K562 (cell line): ENCODE measurements at regions not wholly inside any gene's neighbourhood (a gene's known extent, or its start where the extent isn't known, plus 50 kb on each side); places are given as distances from the start of the nearest gene placed in this dataset.

Experiments
- ATAC-seq: fragments of 200-7000 bp; cut with Tn5 transposase; 3 replicates; pipeline ENCODE4 v1.9.1; 2020; ENCODE audit warnings: moderate library complexity
- BruUV-seq: library from RNA; stranded (reverse); fragments of 400-500 nt; replicated peaks from 2 replicates; lab custom pipeline; 2021; lab: Mats Ljungman, UMichigan
- CTCF ChIA-PET: fragments of 300-600 bp; formaldehyde crosslinking; extraction: SDS; loops from one replicate; lab custom pipeline; 2021; ENCODE audit warnings: low intra/inter-chr PET ratio; lab: Yijun Ruan, JAX
- POLR2A ChIA-PET: fragments of 300-600, 350-650 bp; sonication (Branson Sonifier 250); formaldehyde crosslinking; extraction: SDS; loops from one replicate; lab custom pipeline; 2021; ENCODE audit warnings: antibody characterized with exemption, inconsistent platforms; lab: Yijun Ruan, JAX
- DNase-seq, 4 experiments: peaks; one replicate each; pipeline versions ENCODE4 v3.0.0 to v3.0.0-alpha.2; 2011 to 2018; ENCODE audit warnings: low spot score in 3 of 4, mixed read lengths in 3 of 4; ENCODE audit errors: extremely low read depth in 1 of 4
- FAIRE-seq: peaks from 2 replicates; lab custom pipeline; 2011; peaks lifted over from hg19 to GRCh38; lab: Jason Lieb, UNC
- H2AFZ ChIP-seq: 2 replicates; pipeline ENCODE4 v1.6.0; 2011; ENCODE audit warnings: low read depth, low read length, control low read depth, inconsistent platforms
- H3K27ac ChIP-seq: fragments of 200-600 bp; 3 replicates; pipeline ENCODE4 v1.8.0; 2011; ENCODE audit warnings: low read depth, mild to moderate bottlenecking, control low read depth, inconsistent platforms, low read length, moderate library complexity, mixed read lengths; ENCODE audit errors: extremely low read depth
- H3K27me3 ChIP-seq, 2 experiments: fragments of 300-600 bp in 1 of 2; 2 replicates in 1 of 2; 3 replicates in 1 of 2; pipeline versions ENCODE4 v1.6.0 to v1.8.0; 2011; ENCODE audit warnings: inconsistent platforms in 2 of 2, low read length in 2 of 2, mild to moderate bottlenecking in 1 of 2, mixed read lengths in 1 of 2, moderate library complexity in 1 of 2; ENCODE audit not compliant: control insufficient read depth in 2 of 2, insufficient read depth in 2 of 2
- H3K36me3 ChIP-seq: fragments of 300-600 bp; 3 replicates; pipeline ENCODE4 v1.8.0; 2011; ENCODE audit warnings: mild to moderate bottlenecking, low read length, inconsistent platforms; ENCODE audit not compliant: control insufficient read depth, insufficient read depth
- H3K4me1 ChIP-seq, 2 experiments: fragments of 200-600 bp in 1 of 2; replicated peaks in 1 of 2; 2 replicates in 1 of 2; 3 replicates in 1 of 2; pipeline versions ENCODE4 v1.5.1 to v1.8.0; 2011; ENCODE audit warnings: inconsistent platforms in 2 of 2, low read length in 2 of 2, mild to moderate bottlenecking in 1 of 2, mixed read lengths in 1 of 2, moderate library complexity in 1 of 2; ENCODE audit not compliant: control insufficient read depth in 2 of 2, insufficient read depth in 2 of 2
- H3K4me2 ChIP-seq: 2 replicates; pipeline ENCODE4 v1.6.1; 2011; ENCODE audit warnings: low read length, control low read depth, inconsistent platforms, mixed read lengths; ENCODE audit not compliant: insufficient read depth
- H3K4me3 ChIP-seq: fragments of 200-600 bp; sonication (generic), shearing (Covaris generic); 2 replicates; pipeline ENCODE4 v1.5.1; 2016; ENCODE audit warnings: control low read depth, inconsistent platforms
- H3K79me2 ChIP-seq: fragments of 200-600 bp; 3 replicates; pipeline ENCODE4 v1.8.0; 2011; ENCODE audit warnings: low read length, inconsistent platforms; ENCODE audit not compliant: control insufficient read depth, insufficient read depth
- H3K9ac ChIP-seq, 2 experiments: 2 replicates each; pipeline versions ENCODE4 v1.6.0 to v1.6.1; 2011; ENCODE audit warnings: low read depth in 2 of 2, low read length in 2 of 2, control low read depth in 1 of 2, inconsistent platforms in 1 of 2, mild to moderate bottlenecking in 1 of 2, mixed read lengths in 1 of 2; ENCODE audit not compliant: insufficient read depth in 1 of 2
- H3K9me1 ChIP-seq: one replicate; pipeline ENCODE4 v1.6.0; 2011; ENCODE audit warnings: inconsistent platforms, mild to moderate bottlenecking, low read length, moderate library complexity; ENCODE audit not compliant: control insufficient read depth, insufficient read depth
- H3K9me3 ChIP-seq: replicated peaks from 2 replicates; pipeline ENCODE4 v1.5.1; 2011; ENCODE audit warnings: low read depth, low read length, inconsistent platforms; ENCODE audit not compliant: control insufficient read depth, insufficient read depth
- H4K20me1 ChIP-seq: replicated peaks from 2 replicates; pipeline ENCODE4 v1.6.1; 2011; ENCODE audit warnings: low read length, inconsistent platforms, mixed read lengths; ENCODE audit not compliant: control insufficient read depth, insufficient read depth
- WGBS: fragments of 100-300 bp; shearing (Covaris generic); methylation state at CpG from one replicate; pipeline ENCODE4 v1.1.6; 2016; ENCODE audit warnings: low coverage, mixed read lengths; ENCODE audit not compliant: insufficient coverage; ENCODE audit errors: missing lambda C conversion rate; 5-methylcytosine and 5-hydroxymethylcytosine counted together
- in situ Hi-C: fragments of 300-500 bp; cut with MboI; formaldehyde crosslinking; loops from 4 replicates; pipeline ENCODE4 v1.15.0; 2018; ENCODE audit warnings: inconsistent platforms, mixed read lengths
- intact Hi-C: fragments of 100-400 bp; cut with micrococcal nuclease; formaldehyde crosslinking; loops from 2 replicates; pipeline ENCODE4 v1.14.2; 2022
- TF ChIP-seq, protein P1 (sequence below): fragments of 450-650 bp; IDR thresholded peaks from 2 replicates; pipeline ENCODE4 v1.6.1; 2016; ENCODE audit warnings: mild to moderate bottlenecking, moderate library complexity

DNA sequence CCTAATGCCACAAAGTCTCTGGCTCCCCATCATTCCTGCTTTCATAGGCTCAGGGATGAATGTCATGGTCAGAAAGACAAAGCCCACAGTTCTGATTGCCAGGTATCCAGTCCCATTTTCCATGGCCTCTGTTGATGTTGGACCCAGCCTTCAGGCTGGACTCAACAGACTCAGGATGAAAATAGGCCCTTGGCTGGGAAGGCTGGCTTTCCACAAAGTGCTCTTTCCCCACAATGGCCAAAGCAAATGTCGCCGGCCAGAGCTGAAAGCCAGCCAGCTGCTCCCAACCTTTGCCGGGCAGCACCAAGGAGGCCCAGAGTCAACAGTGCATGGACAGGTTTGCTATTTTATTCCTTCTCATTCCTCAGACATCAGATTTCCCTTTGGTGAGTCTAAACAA lies 430.1 kb upstream of the FGF16 start:
- no peak for ATAC-seq

More for the DNA sequence above, 430.1 kb upstream of the FGF16 start:
- no peak overlapping the region for H3K27ac ChIP-seq
- no peaks in the 10 kb centered on the region for H3K27me3 ChIP-seq
- no peaks in the 10 kb centered on the region for H3K79me2 ChIP-seq
- H3K4me1 ChIP-seq = no peaks in the 10 kb centered on the region
- FAIRE-seq (no peak), DNase-seq (no peak)
- 0% methylated on average over 3 of the region's 3 CpGs for WGBS
- TF ChIP-seq, protein P1, sequence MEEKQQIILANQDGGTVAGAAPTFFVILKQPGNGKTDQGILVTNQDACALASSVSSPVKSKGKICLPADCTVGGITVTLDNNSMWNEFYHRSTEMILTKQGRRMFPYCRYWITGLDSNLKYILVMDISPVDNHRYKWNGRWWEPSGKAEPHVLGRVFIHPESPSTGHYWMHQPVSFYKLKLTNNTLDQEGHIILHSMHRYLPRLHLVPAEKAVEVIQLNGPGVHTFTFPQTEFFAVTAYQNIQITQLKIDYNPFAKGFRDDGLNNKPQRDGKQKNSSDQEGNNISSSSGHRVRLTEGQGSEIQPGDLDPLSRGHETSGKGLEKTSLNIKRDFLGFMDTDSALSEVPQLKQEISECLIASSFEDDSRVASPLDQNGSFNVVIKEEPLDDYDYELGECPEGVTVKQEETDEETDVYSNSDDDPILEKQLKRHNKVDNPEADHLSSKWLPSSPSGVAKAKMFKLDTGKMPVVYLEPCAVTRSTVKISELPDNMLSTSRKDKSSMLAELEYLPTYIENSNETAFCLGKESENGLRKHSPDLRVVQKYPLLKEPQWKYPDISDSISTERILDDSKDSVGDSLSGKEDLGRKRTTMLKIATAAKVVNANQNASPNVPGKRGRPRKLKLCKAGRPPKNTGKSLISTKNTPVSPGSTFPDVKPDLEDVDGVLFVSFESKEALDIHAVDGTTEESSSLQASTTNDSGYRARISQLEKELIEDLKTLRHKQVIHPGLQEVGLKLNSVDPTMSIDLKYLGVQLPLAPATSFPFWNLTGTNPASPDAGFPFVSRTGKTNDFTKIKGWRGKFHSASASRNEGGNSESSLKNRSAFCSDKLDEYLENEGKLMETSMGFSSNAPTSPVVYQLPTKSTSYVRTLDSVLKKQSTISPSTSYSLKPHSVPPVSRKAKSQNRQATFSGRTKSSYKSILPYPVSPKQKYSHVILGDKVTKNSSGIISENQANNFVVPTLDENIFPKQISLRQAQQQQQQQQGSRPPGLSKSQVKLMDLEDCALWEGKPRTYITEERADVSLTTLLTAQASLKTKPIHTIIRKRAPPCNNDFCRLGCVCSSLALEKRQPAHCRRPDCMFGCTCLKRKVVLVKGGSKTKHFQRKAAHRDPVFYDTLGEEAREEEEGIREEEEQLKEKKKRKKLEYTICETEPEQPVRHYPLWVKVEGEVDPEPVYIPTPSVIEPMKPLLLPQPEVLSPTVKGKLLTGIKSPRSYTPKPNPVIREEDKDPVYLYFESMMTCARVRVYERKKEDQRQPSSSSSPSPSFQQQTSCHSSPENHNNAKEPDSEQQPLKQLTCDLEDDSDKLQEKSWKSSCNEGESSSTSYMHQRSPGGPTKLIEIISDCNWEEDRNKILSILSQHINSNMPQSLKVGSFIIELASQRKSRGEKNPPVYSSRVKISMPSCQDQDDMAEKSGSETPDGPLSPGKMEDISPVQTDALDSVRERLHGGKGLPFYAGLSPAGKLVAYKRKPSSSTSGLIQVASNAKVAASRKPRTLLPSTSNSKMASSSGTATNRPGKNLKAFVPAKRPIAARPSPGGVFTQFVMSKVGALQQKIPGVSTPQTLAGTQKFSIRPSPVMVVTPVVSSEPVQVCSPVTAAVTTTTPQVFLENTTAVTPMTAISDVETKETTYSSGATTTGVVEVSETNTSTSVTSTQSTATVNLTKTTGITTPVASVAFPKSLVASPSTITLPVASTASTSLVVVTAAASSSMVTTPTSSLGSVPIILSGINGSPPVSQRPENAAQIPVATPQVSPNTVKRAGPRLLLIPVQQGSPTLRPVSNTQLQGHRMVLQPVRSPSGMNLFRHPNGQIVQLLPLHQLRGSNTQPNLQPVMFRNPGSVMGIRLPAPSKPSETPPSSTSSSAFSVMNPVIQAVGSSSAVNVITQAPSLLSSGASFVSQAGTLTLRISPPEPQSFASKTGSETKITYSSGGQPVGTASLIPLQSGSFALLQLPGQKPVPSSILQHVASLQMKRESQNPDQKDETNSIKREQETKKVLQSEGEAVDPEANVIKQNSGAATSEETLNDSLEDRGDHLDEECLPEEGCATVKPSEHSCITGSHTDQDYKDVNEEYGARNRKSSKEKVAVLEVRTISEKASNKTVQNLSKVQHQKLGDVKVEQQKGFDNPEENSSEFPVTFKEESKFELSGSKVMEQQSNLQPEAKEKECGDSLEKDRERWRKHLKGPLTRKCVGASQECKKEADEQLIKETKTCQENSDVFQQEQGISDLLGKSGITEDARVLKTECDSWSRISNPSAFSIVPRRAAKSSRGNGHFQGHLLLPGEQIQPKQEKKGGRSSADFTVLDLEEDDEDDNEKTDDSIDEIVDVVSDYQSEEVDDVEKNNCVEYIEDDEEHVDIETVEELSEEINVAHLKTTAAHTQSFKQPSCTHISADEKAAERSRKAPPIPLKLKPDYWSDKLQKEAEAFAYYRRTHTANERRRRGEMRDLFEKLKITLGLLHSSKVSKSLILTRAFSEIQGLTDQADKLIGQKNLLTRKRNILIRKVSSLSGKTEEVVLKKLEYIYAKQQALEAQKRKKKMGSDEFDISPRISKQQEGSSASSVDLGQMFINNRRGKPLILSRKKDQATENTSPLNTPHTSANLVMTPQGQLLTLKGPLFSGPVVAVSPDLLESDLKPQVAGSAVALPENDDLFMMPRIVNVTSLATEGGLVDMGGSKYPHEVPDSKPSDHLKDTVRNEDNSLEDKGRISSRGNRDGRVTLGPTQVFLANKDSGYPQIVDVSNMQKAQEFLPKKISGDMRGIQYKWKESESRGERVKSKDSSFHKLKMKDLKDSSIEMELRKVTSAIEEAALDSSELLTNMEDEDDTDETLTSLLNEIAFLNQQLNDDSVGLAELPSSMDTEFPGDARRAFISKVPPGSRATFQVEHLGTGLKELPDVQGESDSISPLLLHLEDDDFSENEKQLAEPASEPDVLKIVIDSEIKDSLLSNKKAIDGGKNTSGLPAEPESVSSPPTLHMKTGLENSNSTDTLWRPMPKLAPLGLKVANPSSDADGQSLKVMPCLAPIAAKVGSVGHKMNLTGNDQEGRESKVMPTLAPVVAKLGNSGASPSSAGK = no peak
- no peak overlapping the region for H3K4me2 ChIP-seq
- no peaks in the 10 kb centered on the region for H4K20me1 ChIP-seq
- no TSS peak for BruUV-seq
- H2AFZ ChIP-seq = no peak overlapping the region
- H3K9me1 ChIP-seq = no peaks in the 10 kb centered on the region
- H3K36me3 ChIP-seq = no peaks in the 10 kb centered on the region
- H3K4me3 ChIP-seq = no peak overlapping the region
- no peak overlapping the region for H3K9ac ChIP-seq
- POLR2A ChIA-PET = no interaction called here
- H3K9me3 ChIP-seq = no peaks in the 10 kb centered on the region
- intact Hi-C loops = no loop called here
- in situ Hi-C loops = no loop called here
- CTCF ChIA-PET = no interaction called here
